OCI-LY3 (cell line): ENCODE measurements at regions not wholly inside any gene's neighbourhood (a gene's known extent, or its start where the extent isn't known, plus 50 kb on each side); places are given as distances from the start of the nearest gene placed in this dataset.

Experiments
- EZH2phosphoT487 ChIP-seq: fragments of 200-600 bp; shearing (Covaris generic); IDR thresholded peaks from 2 replicates; pipeline ENCODE4 v1.6.1; 2018; ENCODE audit warnings: antibody characterized with exemption, mixed run types, low read depth
- TF ChIP-seq, protein P1 (sequence below): fragments of 200-600, 300-600 bp; sonication (generic); IDR thresholded peaks from 2 replicates; pipeline ENCODE4 v1.5.1; 2014; ENCODE audit warnings: antibody characterized with exemption, low read length, low read depth

DNA sequence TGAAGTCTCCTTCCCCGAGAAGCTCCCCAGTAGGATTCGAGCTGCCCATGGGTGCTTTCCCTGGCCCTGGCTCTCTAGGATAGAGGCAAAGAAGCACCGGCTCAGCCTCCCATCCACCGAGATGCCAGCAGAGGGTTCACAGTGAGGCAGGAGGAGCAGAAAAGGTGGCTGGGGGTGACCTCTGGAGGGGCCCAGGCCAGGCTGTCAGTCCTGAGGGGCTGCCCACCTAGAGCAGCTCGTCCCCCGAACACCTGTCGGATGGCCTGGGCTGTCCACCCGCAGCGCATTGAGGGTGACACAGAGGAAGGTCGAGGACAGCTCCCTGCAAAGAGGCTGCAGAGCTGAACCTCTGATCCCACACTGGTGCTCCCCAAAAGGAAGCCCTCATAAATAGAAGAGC, 167.2 kb upstream of the PPP2R2D start:
- TF ChIP-seq, protein P1, sequence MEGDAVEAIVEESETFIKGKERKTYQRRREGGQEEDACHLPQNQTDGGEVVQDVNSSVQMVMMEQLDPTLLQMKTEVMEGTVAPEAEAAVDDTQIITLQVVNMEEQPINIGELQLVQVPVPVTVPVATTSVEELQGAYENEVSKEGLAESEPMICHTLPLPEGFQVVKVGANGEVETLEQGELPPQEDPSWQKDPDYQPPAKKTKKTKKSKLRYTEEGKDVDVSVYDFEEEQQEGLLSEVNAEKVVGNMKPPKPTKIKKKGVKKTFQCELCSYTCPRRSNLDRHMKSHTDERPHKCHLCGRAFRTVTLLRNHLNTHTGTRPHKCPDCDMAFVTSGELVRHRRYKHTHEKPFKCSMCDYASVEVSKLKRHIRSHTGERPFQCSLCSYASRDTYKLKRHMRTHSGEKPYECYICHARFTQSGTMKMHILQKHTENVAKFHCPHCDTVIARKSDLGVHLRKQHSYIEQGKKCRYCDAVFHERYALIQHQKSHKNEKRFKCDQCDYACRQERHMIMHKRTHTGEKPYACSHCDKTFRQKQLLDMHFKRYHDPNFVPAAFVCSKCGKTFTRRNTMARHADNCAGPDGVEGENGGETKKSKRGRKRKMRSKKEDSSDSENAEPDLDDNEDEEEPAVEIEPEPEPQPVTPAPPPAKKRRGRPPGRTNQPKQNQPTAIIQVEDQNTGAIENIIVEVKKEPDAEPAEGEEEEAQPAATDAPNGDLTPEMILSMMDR: no peak
- no peak for TF ChIP-seq EZH2phosphoT487
